GM12878 (cell line): ENCODE measurements at regions not wholly inside any gene's neighbourhood (a gene's known extent, or its start where the extent isn't known, plus 50 kb on each side); places are given as distances from the start of the nearest gene placed in this dataset.

Experiments
- ATAC-seq: fragments of 200-7000 bp; cut with Tn5 transposase; 3 replicates; pipeline ENCODE4 v1.9.1; 2020; ENCODE audit warnings: mild to moderate bottlenecking, moderate library complexity
- BruUV-seq: library from RNA; stranded (reverse); fragments of 400-500 nt; replicated peaks from 2 replicates; lab custom pipeline; 2021; lab: Mats Ljungman, UMichigan
- CTCF ChIA-PET: fragments of 300-600 bp; sonication (Branson Sonifier 250); formaldehyde crosslinking; extraction: SDS; loops from one replicate; lab custom pipeline; 2021; ENCODE audit warnings: inconsistent platforms; lab: Yijun Ruan, JAX
- POLR2A ChIA-PET: fragments of 350-600 bp; formaldehyde crosslinking; extraction: SDS; loops from one replicate; lab custom pipeline; 2021; ENCODE audit warnings: inconsistent platforms; lab: Charles Lee
- RAD21 ChIA-PET: fragments of 300-600 bp; sonication (Branson Sonifier 250); formaldehyde crosslinking; loops from one replicate; lab custom pipeline; 2023; ENCODE audit warnings: antibody characterized with exemption; ENCODE audit not compliant: unreplicated experiment; lab: Charles Lee
- SMC1A ChIA-PET: fragments of 300-600 bp; sonication (Branson Sonifier 250); formaldehyde crosslinking; loops from one replicate; lab custom pipeline; 2023; ENCODE audit not compliant: unreplicated experiment, uncharacterized antibody; lab: Charles Lee
- DNase-seq: peaks from one replicate; pipeline ENCODE4 v3.0.0-alpha.2; 2011; ENCODE audit warnings: low read depth, low spot score
- FAIRE-seq: peaks from 3 replicates; lab custom pipeline; 2011; peaks lifted over from hg19 to GRCh38; lab: Jason Lieb, UNC
- H2AFZ ChIP-seq: 2 replicates; pipeline ENCODE4 v1.6.0; 2011; ENCODE audit warnings: low read depth, low read length, control low read depth; ENCODE audit not compliant: control insufficient read depth
- H3K27ac ChIP-seq: 2 replicates; pipeline ENCODE4 v1.5.1; 2011; ENCODE audit warnings: control low read depth; ENCODE audit not compliant: control insufficient read depth, insufficient read depth
- H3K27me3 ChIP-seq, 2 experiments: replicated peaks in 1 of 2; 2 replicates each; pipeline versions ENCODE4 v1.6.0 to v1.6.1; 2011; ENCODE audit warnings: low read length in 1 of 2; ENCODE audit not compliant: control insufficient read depth in 2 of 2, insufficient read depth in 2 of 2
- H3K36me3 ChIP-seq, 2 experiments: 2 replicates each; pipeline ENCODE4 v1.5.1; 2011; ENCODE audit warnings: low read length in 1 of 2; ENCODE audit not compliant: control insufficient read depth in 2 of 2, insufficient read depth in 2 of 2
- H3K4me1 ChIP-seq: 2 replicates; pipeline ENCODE4 v1.6.1; 2011; ENCODE audit warnings: mild to moderate bottlenecking, low read length, moderate library complexity, mixed read lengths; ENCODE audit not compliant: control insufficient read depth, insufficient read depth
- H3K4me2 ChIP-seq: 2 replicates; pipeline ENCODE4 v1.6.0; 2011; ENCODE audit warnings: control low read depth; ENCODE audit not compliant: control insufficient read depth, insufficient read depth
- H3K4me3 ChIP-seq: fragments of 200-600 bp; sonication (generic); 2 replicates; pipeline ENCODE4 v1.5.1; 2016
- H3K79me2 ChIP-seq: 2 replicates; pipeline ENCODE4 v1.6.0; 2011; ENCODE audit warnings: low read length; ENCODE audit not compliant: control insufficient read depth, insufficient read depth
- H3K9ac ChIP-seq: 2 replicates; pipeline ENCODE4 v1.8.0; 2011; ENCODE audit warnings: low read length, control low read depth, mixed read lengths; ENCODE audit not compliant: control insufficient read depth, insufficient read depth
- H3K9me3 ChIP-seq: replicated peaks from 3 replicates; pipeline ENCODE4 v1.5.1; 2011; ENCODE audit warnings: mild to moderate bottlenecking, low read length; ENCODE audit not compliant: control insufficient read depth, insufficient read depth
- H4K20me1 ChIP-seq: 2 replicates; pipeline ENCODE4 v1.6.0; 2011; ENCODE audit not compliant: control insufficient read depth, insufficient read depth
- BCL11A ChIP-seq: IDR thresholded peaks from 2 replicates; pipeline ENCODE4 v1.6.1; 2011; ENCODE audit warnings: low read depth, low read length
- KAT2A ChIP-seq: conservative IDR thresholded peaks from 2 replicates; pipeline ENCODE4 v1.6.1; 2011; ENCODE audit warnings: low read depth, low read length; ENCODE audit not compliant: control insufficient read depth
- MTA2 ChIP-seq: fragments of 450-650 bp; IDR thresholded peaks from 2 replicates; pipeline ENCODE4 v1.6.1; 2016; ENCODE audit warnings: low read depth, mild to moderate bottlenecking, moderate library complexity
- POLR2AphosphoS5 ChIP-seq: IDR thresholded peaks from 2 replicates; pipeline ENCODE4 v1.6.1; 2011; ENCODE audit warnings: mild to moderate bottlenecking, low read length, inconsistent platforms
- RBBP5 ChIP-seq: fragments of 200-600 bp; sonication (generic); conservative IDR thresholded peaks from 2 replicates; pipeline ENCODE4 v1.6.1; 2016
- RUNX3 ChIP-seq: IDR thresholded peaks from 2 replicates; pipeline ENCODE4 v1.6.1; 2012; ENCODE audit warnings: low read length, inconsistent platforms
- TCF12 ChIP-seq: IDR thresholded peaks from 2 replicates; pipeline ENCODE4 v1.6.1; 2011; ENCODE audit warnings: low read depth, mild to moderate bottlenecking, low read length
- TCF7 ChIP-seq: IDR thresholded peaks from 2 replicates; pipeline ENCODE4 v1.6.1; 2014; ENCODE audit warnings: antibody characterized with exemption, borderline replicate concordance
- whole genome bisulfite sequencing: methylation state at CpG from one replicate; pipeline ENCODE4 v1.1.6; 2016; ENCODE audit warnings: low lambda C conversion rate; ENCODE audit not compliant: insufficient replicate concordance, insufficient coverage; ENCODE audit errors: missing lambda C conversion rate; 5-methylcytosine and 5-hydroxymethylcytosine counted together
- in situ Hi-C: fragments of 300-500 bp; cut with MboI; formaldehyde crosslinking; loops from 9 replicates; pipeline ENCODE4 v1.14.3; 2018; ENCODE audit warnings: mixed read lengths
- intact Hi-C: fragments of 100-400 bp; cut with micrococcal nuclease; formaldehyde crosslinking; loops from one replicate; pipeline ENCODE4 v1.14.2; 2022; ENCODE audit not compliant: unreplicated experiment
- TF ChIP-seq, protein P1 (sequence below): fragments of 450-650 bp; IDR thresholded peaks from 2 replicates; pipeline ENCODE4 v1.6.1; 2017; ENCODE audit warnings: mild to moderate bottlenecking
- TF ChIP-seq, protein P2 (sequence below), 3 experiments: IDR thresholded peaks in 2 of 3; conservative IDR thresholded peaks in 1 of 3; 2 replicates each; pipeline ENCODE4 v1.5.1; 2011; ENCODE audit warnings: low read depth in 3 of 3, low read length in 3 of 3, mild to moderate bottlenecking in 3 of 3, control low read depth in 2 of 3, moderate library complexity in 2 of 3, inconsistent platforms in 1 of 3, mixed read lengths in 1 of 3; ENCODE audit not compliant: control insufficient read depth in 2 of 3, insufficient read depth in 1 of 3; ENCODE audit errors: extremely low read depth in 1 of 3
- TF ChIP-seq, protein P3 (sequence below): fragments of 450-650 bp; IDR thresholded peaks from 2 replicates; pipeline ENCODE4 v1.6.1; 2014; ENCODE audit warnings: mild to moderate bottlenecking

GRCh38 chr11:112499881-112500204 is 239.2 kb upstream of the PLET1 start:
- no peak overlapping the region for H3K4me2 ChIP-seq
- no TSS peak for BruUV-seq
- in situ Hi-C loops = no loop called here
- TF ChIP-seq MTA2 = no peak
- TF ChIP-seq TCF12 = no peak
- TF ChIP-seq POLR2AphosphoS5 = no peak
- no peak for TF ChIP-seq RUNX3
- TF ChIP-seq, protein P1, sequence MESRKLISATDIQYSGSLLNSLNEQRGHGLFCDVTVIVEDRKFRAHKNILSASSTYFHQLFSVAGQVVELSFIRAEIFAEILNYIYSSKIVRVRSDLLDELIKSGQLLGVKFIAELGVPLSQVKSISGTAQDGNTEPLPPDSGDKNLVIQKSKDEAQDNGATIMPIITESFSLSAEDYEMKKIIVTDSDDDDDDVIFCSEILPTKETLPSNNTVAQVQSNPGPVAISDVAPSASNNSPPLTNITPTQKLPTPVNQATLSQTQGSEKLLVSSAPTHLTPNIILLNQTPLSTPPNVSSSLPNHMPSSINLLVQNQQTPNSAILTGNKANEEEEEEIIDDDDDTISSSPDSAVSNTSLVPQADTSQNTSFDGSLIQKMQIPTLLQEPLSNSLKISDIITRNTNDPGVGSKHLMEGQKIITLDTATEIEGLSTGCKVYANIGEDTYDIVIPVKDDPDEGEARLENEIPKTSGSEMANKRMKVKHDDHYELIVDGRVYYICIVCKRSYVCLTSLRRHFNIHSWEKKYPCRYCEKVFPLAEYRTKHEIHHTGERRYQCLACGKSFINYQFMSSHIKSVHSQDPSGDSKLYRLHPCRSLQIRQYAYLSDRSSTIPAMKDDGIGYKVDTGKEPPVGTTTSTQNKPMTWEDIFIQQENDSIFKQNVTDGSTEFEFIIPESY = no peak
- TF ChIP-seq TCF7 = no peak
- TF ChIP-seq KAT2A = no peak
- TF ChIP-seq, protein P2, sequence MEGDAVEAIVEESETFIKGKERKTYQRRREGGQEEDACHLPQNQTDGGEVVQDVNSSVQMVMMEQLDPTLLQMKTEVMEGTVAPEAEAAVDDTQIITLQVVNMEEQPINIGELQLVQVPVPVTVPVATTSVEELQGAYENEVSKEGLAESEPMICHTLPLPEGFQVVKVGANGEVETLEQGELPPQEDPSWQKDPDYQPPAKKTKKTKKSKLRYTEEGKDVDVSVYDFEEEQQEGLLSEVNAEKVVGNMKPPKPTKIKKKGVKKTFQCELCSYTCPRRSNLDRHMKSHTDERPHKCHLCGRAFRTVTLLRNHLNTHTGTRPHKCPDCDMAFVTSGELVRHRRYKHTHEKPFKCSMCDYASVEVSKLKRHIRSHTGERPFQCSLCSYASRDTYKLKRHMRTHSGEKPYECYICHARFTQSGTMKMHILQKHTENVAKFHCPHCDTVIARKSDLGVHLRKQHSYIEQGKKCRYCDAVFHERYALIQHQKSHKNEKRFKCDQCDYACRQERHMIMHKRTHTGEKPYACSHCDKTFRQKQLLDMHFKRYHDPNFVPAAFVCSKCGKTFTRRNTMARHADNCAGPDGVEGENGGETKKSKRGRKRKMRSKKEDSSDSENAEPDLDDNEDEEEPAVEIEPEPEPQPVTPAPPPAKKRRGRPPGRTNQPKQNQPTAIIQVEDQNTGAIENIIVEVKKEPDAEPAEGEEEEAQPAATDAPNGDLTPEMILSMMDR (IDR thresholded peaks at IDR 0.05 in 2 of 3, conservative IDR thresholded peaks at IDR 0.05 in 1 of 3; ENCODE audit: control insufficient read depth in 2 of 3, extremely low read depth in 1 of 3, insufficient read depth in 1 of 3, low read depth in 3 of 3, low read length in 3 of 3) = no peak
- no peak for TF ChIP-seq BCL11A
- TF ChIP-seq, protein P3, sequence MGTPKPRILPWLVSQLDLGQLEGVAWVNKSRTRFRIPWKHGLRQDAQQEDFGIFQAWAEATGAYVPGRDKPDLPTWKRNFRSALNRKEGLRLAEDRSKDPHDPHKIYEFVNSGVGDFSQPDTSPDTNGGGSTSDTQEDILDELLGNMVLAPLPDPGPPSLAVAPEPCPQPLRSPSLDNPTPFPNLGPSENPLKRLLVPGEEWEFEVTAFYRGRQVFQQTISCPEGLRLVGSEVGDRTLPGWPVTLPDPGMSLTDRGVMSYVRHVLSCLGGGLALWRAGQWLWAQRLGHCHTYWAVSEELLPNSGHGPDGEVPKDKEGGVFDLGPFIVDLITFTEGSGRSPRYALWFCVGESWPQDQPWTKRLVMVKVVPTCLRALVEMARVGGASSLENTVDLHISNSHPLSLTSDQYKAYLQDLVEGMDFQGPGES = no peak
- TF ChIP-seq RBBP5 = no peak
- no peaks in the 10 kb centered on the region for H3K36me3 ChIP-seq
- no peak for FAIRE-seq
- H3K9ac ChIP-seq = no peak overlapping the region
- SMC1A ChIA-PET = no interaction called here
- peaks cover 2% of the 10 kb centered on the region in 2 experiments; a peak in 2 of 4 replicates for H3K27me3 ChIP-seq
- DNase-seq = no peak
- intact Hi-C loops = no loop called here
- POLR2A ChIA-PET = no interaction called here
- no peak overlapping the region for H2AFZ ChIP-seq
- no peaks in the 10 kb centered on the region for H3K4me1 ChIP-seq
- RAD21 ChIA-PET = no interaction called here
- H4K20me1 ChIP-seq = no peaks in the 10 kb centered on the region
- no peaks in the 10 kb centered on the region; the same call in 2 of the 3 replicates for H3K9me3 ChIP-seq
- no peaks in the 10 kb centered on the region for H3K79me2 ChIP-seq
- WGBS = 53% methylated on average over 10 of the region's 10 CpGs
- ATAC-seq = no peak
- H3K4me3 ChIP-seq = no peak overlapping the region
- H3K27ac ChIP-seq = no peak overlapping the region
- CTCF ChIA-PET = no interaction called here
